Large intestine (tissue), 3 donors: ENCODE measurements at regions not wholly inside any gene's neighbourhood (a gene's known extent, or its start where the extent isn't known, plus 50 kb on each side); places are given as distances from the start of the nearest gene placed in this dataset.

Source experiments
- DNase-seq, 2 donors: peaks; one replicate each; pipeline versions ENCODE4 v3.0.0 to v3.0.0-alpha.2; 2013
- H3K27ac ChIP-seq: one replicate; pipeline ENCODE4 v1.5.1; 2013; ENCODE audit warnings: low read length
- H3K27me3 ChIP-seq: 2 replicates; pipeline ENCODE4 v1.6.1; 2013; ENCODE audit warnings: low read length; ENCODE audit not compliant: control insufficient read depth, insufficient read depth
- H3K36me3 ChIP-seq: 2 replicates; pipeline ENCODE4 v1.6.1; 2013; ENCODE audit warnings: low read length; ENCODE audit not compliant: control insufficient read depth, insufficient read depth
- H3K4me1 ChIP-seq: one replicate; pipeline ENCODE4 v1.6.1; 2013; ENCODE audit warnings: low read length; ENCODE audit not compliant: control insufficient read depth, insufficient read depth
- H3K4me3 ChIP-seq: one replicate; pipeline ENCODE4 v1.5.1; 2013; ENCODE audit warnings: low read length
- H3K9me3 ChIP-seq: one replicate; pipeline ENCODE4 v1.6.1; 2013; ENCODE audit warnings: mild to moderate bottlenecking, low read depth, low read length, moderate library complexity; ENCODE audit not compliant: control insufficient read depth
- WGBS: methylation state at CpG from one replicate; pipeline ENCODE4 v1.1.5; 2013; ENCODE audit warnings: low lambda C conversion rate; ENCODE audit not compliant: insufficient coverage; 5-methylcytosine and 5-hydroxymethylcytosine counted together

DNA sequence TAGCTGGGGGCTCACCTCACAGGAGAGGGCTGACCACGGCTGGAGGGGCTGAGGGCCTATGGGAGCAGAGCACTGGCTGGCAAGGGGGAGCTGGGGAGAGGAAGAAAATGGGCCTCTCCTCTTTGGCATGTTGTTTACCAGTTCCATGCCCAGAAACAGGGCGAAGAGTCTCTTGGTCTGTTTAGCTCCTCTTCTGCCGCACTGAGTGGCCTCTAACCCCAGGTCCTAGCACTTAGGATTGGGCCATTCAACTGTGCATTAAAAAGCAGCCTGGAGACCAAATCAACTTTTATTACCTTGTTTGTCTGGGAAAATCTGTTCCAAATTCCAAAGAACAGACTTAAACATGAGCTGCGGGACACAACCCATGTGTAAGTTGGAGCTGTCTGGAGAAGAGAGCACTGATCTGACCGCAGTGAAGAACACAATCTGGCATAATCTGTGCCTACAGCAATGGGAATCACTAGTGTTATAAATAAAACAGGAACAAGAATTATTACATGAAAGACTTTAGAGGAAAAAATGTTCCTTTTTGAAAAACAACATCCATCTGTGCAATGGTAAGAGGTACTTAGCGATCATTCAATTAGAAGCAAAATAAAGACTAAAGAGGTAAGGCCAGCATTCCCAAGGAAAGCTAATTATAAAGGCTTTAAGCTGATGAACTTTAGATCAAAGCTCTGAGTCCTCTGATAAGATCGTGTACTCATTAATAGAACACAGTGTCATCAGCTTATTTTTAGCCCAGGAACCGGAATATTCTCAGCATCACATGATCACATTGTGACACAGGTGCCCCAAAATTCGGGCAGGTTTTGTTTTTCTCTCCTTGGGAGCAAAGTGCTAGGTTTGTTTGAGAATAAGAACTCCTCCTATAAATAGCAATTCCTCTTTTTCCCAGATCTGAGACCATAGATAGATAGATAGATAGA, 243.2 kb downstream of the COL4A1 start:
- 63% methylated on average over 3 of the region's 9 CpGs for WGBS
- H3K4me3 ChIP-seq: no peak overlapping the region
- H3K27me3 ChIP-seq: no peaks in the 10 kb centered on the region
- H3K36me3 ChIP-seq: no peaks in the 10 kb centered on the region
- DNase-seq: no peak
- H3K4me1 ChIP-seq: no peaks in the 10 kb centered on the region
- H3K9me3 ChIP-seq: no peaks in the 10 kb centered on the region
- H3K27ac ChIP-seq: no peak overlapping the region

- no peaks in the 10 kb centered on the region for H3K36me3 ChIP-seq
- no peak overlapping the region for H3K4me3 ChIP-seq
- no peaks in the 10 kb centered on the region for H3K9me3 ChIP-seq
- no CpG with 5 or more reads among the region's 19 CpGs for WGBS
- H3K4me1 ChIP-seq: no peaks in the 10 kb centered on the region
- H3K27ac ChIP-seq: no peak overlapping the region
- no peaks in the 10 kb centered on the region for H3K27me3 ChIP-seq
- DNase-seq: no peak
These were observed 244.0 kb downstream of the COL4A1 start for GRCh38 chr13:110062777-110063442.

- Histone ChIP-seq H3K4me3 (no peak overlapping the region), H3K4me1 (no peaks in the 10 kb centered on the region), H3K27me3 (no peaks in the 10 kb centered on the region), H3K36me3 (no peaks in the 10 kb centered on the region), H3K27ac (no peak overlapping the region), H3K9me3 (no peaks in the 10 kb centered on the region)
- DNase-seq: no peak
- WGBS: no CpG with 5 or more reads among the region's 10 CpGs
These were observed 244.7 kb downstream of the COL4A1 start for GRCh38 chr13:110062077-110062776.

GRCh38 chr13:110061270-110061669, 245.7 kb downstream of the COL4A1 start:
- no peaks in the 10 kb centered on the region for H3K4me1 ChIP-seq
- no peaks in the 10 kb centered on the region for H3K36me3 ChIP-seq
- no peak for DNase-seq
- H3K27ac ChIP-seq: no peak overlapping the region
- no peaks in the 10 kb centered on the region for H3K9me3 ChIP-seq
- WGBS: 100% methylated on average over 2 of the region's 4 CpGs
- H3K4me3 ChIP-seq: no peak overlapping the region
- no peaks in the 10 kb centered on the region for H3K27me3 ChIP-seq

DNA sequence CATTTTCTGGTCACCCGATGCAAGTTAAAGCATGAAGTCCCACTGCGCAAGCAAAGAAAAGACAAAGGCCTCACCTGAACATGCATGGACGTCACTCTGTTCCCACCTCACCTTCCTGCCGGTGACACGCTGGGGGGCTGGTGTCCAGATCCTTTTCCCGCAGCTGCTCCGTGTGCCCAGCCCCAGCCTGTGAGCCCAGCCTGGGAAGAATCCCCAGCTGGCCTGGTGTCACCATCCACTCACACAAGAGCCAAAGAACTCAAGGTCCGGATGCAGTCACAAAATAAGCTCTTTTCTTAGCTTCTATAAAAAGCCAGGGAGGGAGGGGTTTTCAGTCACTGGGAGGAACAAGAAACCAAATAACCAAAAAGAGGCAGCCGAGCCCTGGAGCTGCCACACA, 249.9 kb downstream of the COL4A1 start:
- Histone ChIP-seq H3K36me3 (no peaks in the 10 kb centered on the region), H3K27ac (no peak overlapping the region), H3K27me3 (no peaks in the 10 kb centered on the region), H3K4me3 (no peak overlapping the region), H3K9me3 (no peaks in the 10 kb centered on the region), H3K4me1 (no peaks in the 10 kb centered on the region)
- no CpG with 5 or more reads among the region's 9 CpGs for WGBS
- DNase-seq: no peak

GRCh38 chr13:110056640-110057039, 250.3 kb downstream of the COL4A1 start:
- no peaks in the 10 kb centered on the region for H3K9me3 ChIP-seq
- no peak for DNase-seq
- H3K27me3 ChIP-seq: no peaks in the 10 kb centered on the region
- no peaks in the 10 kb centered on the region for H3K4me1 ChIP-seq
- no peak overlapping the region for H3K27ac ChIP-seq
- no peak overlapping the region for H3K4me3 ChIP-seq
- WGBS: no CpG with 5 or more reads among the region's 5 CpGs
- no peaks in the 10 kb centered on the region for H3K36me3 ChIP-seq

DNA sequence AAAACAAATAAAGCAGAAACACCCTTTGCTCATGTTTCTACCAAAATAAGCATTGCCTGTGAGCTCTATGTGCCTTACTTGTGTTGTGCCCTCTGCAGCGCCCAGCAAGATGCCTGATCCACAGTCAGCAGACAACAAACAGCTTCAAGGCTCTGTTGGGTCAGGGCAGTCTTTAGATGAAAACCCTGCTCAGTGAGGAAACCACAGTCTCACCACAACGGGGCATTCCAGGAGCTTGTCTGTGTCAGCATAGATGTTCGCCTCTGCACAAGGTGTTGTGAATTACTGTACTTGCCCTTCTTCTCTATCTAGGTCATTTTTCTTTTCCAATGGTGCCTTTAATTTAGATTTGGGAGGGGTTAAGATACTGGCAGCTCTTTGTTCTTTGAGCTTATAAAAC, 251.9 kb downstream of the COL4A1 start:
- H3K36me3 ChIP-seq: no peaks in the 10 kb centered on the region
- no peaks in the 10 kb centered on the region for H3K27me3 ChIP-seq
- H3K4me3 ChIP-seq: no peak overlapping the region
- H3K27ac ChIP-seq: no peak overlapping the region
- no CpG with 5 or more reads among the region's 3 CpGs for WGBS
- no peaks in the 10 kb centered on the region for H3K9me3 ChIP-seq
- no peaks in the 10 kb centered on the region for H3K4me1 ChIP-seq
- no peak for DNase-seq

DNA sequence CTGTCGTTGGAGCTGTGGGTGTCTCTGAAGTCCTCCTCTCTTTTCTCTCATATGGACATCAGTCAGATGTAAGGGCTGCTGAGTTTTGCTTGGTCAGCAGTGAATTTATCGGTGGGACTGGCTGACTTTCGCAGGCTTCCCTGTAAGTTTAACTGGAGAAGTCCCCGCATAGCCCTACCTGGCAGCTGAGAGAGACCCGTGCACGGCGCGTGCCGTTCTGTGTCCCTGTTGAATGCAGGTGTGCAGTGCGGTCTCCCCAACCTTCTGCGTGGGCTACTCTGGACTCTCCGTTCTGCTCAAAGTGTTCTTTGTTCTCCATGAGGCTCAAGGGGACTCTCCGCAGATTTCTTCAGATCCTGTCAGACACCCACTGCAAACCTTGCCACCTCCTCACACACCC, 252.9 kb downstream of the COL4A1 start:
- Histone ChIP-seq H3K4me1 (no peaks in the 10 kb centered on the region), H3K9me3 (no peaks in the 10 kb centered on the region), H3K27ac (no peak overlapping the region)

GRCh38 chr13:110047496-110047895, 259.5 kb downstream of the COL4A1 start:
- H3K4me1 ChIP-seq: no peaks in the 10 kb centered on the region
- no peak overlapping the region for H3K27ac ChIP-seq
- peak; percentile 18 to 36 for DNase-seq
- H3K9me3 ChIP-seq: peaks cover 10% of the 10 kb centered on the region
- H3K27me3 ChIP-seq: no peaks in the 10 kb centered on the region
- no peak overlapping the region for H3K4me3 ChIP-seq
- no CpG with 5 or more reads among the region's 7 CpGs for WGBS
- H3K36me3 ChIP-seq: no peaks in the 10 kb centered on the region

More for the DNA sequence above, 252.9 kb downstream of the COL4A1 start:
- no CpG with 5 or more reads among the region's 13 CpGs for WGBS
- no peak for DNase-seq
- H3K27me3 ChIP-seq: no peaks in the 10 kb centered on the region
- no peak overlapping the region for H3K4me3 ChIP-seq
- no peaks in the 10 kb centered on the region for H3K36me3 ChIP-seq

DNA sequence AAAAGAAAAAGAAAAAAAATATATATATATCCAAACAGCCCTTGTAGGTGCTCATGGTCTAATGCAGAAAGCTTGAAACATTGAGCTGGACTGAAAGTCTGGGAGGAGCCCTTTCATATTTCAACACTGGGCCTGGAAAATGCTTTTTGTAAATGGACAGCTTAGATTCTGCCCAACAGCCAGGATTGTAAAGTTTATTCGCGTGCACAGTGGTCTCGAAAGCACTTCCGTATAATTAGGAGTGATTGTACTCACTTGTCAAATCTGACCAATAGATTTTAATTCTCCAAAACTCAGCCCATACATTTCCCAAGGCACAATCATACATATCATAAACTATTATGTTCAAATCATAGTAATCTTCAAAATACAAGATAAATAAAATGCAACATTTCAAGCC, 260.1 kb downstream of the COL4A1 start:
- no CpG with 5 or more reads among the region's 4 CpGs for WGBS
- Histone ChIP-seq H3K9me3 (peaks cover 10% of the 10 kb centered on the region), H3K27me3 (no peaks in the 10 kb centered on the region), H3K27ac (no peak overlapping the region), H3K4me3 (no peak overlapping the region), H3K4me1 (no peaks in the 10 kb centered on the region), H3K36me3 (no peaks in the 10 kb centered on the region)
- DNase-seq: no peak
